Hepatocyte (in vitro differentiated cells): ENCODE measurements at regions not wholly inside any gene's neighbourhood (a gene's known extent, or its start where the extent isn't known, plus 50 kb on each side); places are given as distances from the start of the nearest gene placed in this dataset.

Experiments used
- DNase-seq: peaks from one replicate; pipeline ENCODE4 v3.0.0-alpha.2; 2016; ENCODE audit warnings: low spot score
- H2AFZ ChIP-seq: fragments of 200-600 bp; sonication (generic); 2 replicates; pipeline ENCODE4 v1.6.0; 2016; ENCODE audit warnings: antibody characterized with exemption, mild to moderate bottlenecking
- H3K27ac ChIP-seq: fragments of 200-600 bp; sonication (generic); 2 replicates; pipeline ENCODE4 v1.5.1; 2016; ENCODE audit warnings: mild to moderate bottlenecking
- H3K27me3 ChIP-seq: fragments of 200-600 bp; sonication (generic); 2 replicates; pipeline ENCODE4 v1.6.1; 2016
- H3K36me3 ChIP-seq: fragments of 200-600 bp; sonication (generic); replicated peaks from 2 replicates; pipeline ENCODE4 v1.5.1; 2016; ENCODE audit warnings: low read depth; ENCODE audit not compliant: insufficient read depth
- H3K4me1 ChIP-seq: fragments of 200-600 bp; sonication (generic); 2 replicates; pipeline ENCODE4 v1.5.1; 2016; ENCODE audit warnings: mild to moderate bottlenecking, moderate library complexity; ENCODE audit not compliant: insufficient read depth
- H3K4me2 ChIP-seq: fragments of 200-600 bp; sonication (generic); 2 replicates; pipeline ENCODE4 v1.6.0; 2016
- H3K4me3 ChIP-seq: fragments of 200-600 bp; sonication (generic); 2 replicates; pipeline ENCODE4 v1.5.1; 2016; ENCODE audit warnings: mild to moderate bottlenecking
- H3K79me2 ChIP-seq: fragments of 200-600 bp; sonication (generic); 2 replicates; pipeline ENCODE4 v1.6.0; 2017; ENCODE audit warnings: mild to moderate bottlenecking
- H3K9me2 ChIP-seq: fragments of 200-600 bp; sonication (generic); replicated peaks from 2 replicates; pipeline ENCODE4 v1.6.0; 2017; ENCODE audit warnings: mild to moderate bottlenecking; ENCODE audit not compliant: insufficient read depth
- H3K9me3 ChIP-seq: fragments of 200-600 bp; sonication (generic); 2 replicates; pipeline ENCODE4 v1.5.1; 2016; ENCODE audit warnings: low read depth, mild to moderate bottlenecking
- H4K20me1 ChIP-seq: fragments of 200-600 bp; sonication (generic); 2 replicates; pipeline ENCODE4 v1.6.0; 2016; ENCODE audit warnings: mild to moderate bottlenecking; ENCODE audit not compliant: insufficient read depth, poor library complexity, severe bottlenecking
- EZH2 ChIP-seq: fragments of 200-600 bp; sonication (generic); IDR thresholded peaks from 2 replicates; pipeline ENCODE4 v1.6.1; 2016; ENCODE audit warnings: antibody characterized with exemption, mild to moderate bottlenecking, borderline replicate concordance
- EZH2phosphoT487 ChIP-seq: fragments of 200-600 bp; sonication (generic); IDR thresholded peaks from one replicate; pipeline ENCODE4 v1.6.1; 2018; ENCODE audit warnings: antibody characterized with exemption, mild to moderate bottlenecking, low read depth, moderate library complexity; ENCODE audit not compliant: unreplicated experiment, severe bottlenecking
- WGBS: methylation state at CpG from one replicate; pipeline ENCODE4 v1.1.6; 2016; ENCODE audit warnings: low lambda C conversion rate; ENCODE audit errors: missing lambda C conversion rate; 5-methylcytosine and 5-hydroxymethylcytosine counted together
- TF ChIP-seq, protein P1 (sequence below): fragments of 200-600 bp; sonication (generic); IDR thresholded peaks from 2 replicates; pipeline ENCODE4 v1.5.1; 2016; ENCODE audit warnings: antibody characterized with exemption, mild to moderate bottlenecking; ENCODE audit not compliant: poor library complexity

GRCh38 chr10:53619671-53620070 is 847.1 kb upstream of the MBL2 start:
- Histone ChIP-seq H3K9me2 (no peaks in the 10 kb centered on the region), H3K79me2 (no peaks in the 10 kb centered on the region), H3K4me1 (no peaks in the 10 kb centered on the region), H3K4me3 (no peak overlapping the region), H3K27ac (no peak overlapping the region), H3K9me3 (no peaks in the 10 kb centered on the region), H4K20me1 (no peaks in the 10 kb centered on the region), H2AFZ (no peak overlapping the region), H3K4me2 (no peak overlapping the region), H3K36me3 (no peaks in the 10 kb centered on the region), H3K27me3 (no peaks in the 10 kb centered on the region)
- TF ChIP-seq EZH2phosphoT487 (no peak), EZH2 (no peak)
- TF ChIP-seq, protein P1, sequence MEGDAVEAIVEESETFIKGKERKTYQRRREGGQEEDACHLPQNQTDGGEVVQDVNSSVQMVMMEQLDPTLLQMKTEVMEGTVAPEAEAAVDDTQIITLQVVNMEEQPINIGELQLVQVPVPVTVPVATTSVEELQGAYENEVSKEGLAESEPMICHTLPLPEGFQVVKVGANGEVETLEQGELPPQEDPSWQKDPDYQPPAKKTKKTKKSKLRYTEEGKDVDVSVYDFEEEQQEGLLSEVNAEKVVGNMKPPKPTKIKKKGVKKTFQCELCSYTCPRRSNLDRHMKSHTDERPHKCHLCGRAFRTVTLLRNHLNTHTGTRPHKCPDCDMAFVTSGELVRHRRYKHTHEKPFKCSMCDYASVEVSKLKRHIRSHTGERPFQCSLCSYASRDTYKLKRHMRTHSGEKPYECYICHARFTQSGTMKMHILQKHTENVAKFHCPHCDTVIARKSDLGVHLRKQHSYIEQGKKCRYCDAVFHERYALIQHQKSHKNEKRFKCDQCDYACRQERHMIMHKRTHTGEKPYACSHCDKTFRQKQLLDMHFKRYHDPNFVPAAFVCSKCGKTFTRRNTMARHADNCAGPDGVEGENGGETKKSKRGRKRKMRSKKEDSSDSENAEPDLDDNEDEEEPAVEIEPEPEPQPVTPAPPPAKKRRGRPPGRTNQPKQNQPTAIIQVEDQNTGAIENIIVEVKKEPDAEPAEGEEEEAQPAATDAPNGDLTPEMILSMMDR = no peak
- peak; percentile 4 for DNase-seq
- WGBS = 77% methylated on average over 2 of the region's 2 CpGs

DNA sequence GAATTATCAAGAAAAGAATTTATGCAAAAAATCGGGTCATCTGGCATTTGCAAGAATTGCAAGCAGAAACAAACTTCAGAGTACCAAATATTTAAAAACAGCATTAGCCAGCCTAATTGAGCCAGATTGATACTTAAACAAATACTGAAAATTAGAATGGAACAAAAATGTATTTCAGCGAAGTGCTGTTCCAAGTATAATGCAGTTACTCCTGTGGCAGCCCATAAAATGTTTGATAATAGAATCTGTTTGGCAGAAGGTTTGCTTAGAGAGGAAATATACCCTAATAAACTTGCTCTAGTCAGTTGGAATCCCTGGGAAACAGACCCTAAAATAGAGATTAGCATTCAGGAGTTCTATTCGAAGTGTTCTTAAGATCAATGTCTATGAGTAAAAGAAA is 835.1 kb upstream of the MBL2 start:
- no peaks in the 10 kb centered on the region for H3K9me3 ChIP-seq
- no peaks in the 10 kb centered on the region for H3K4me1 ChIP-seq
- TF ChIP-seq EZH2 = no peak
- TF ChIP-seq, protein P1 = no peak
- TF ChIP-seq EZH2phosphoT487 = no peak
- no peaks in the 10 kb centered on the region for H3K36me3 ChIP-seq
- no peaks in the 10 kb centered on the region for H3K79me2 ChIP-seq
- 44% methylated on average over 3 of the region's 3 CpGs for WGBS
- no peak overlapping the region for H2AFZ ChIP-seq
- no peaks in the 10 kb centered on the region for H4K20me1 ChIP-seq
- H3K9me2 ChIP-seq = no peaks in the 10 kb centered on the region
- no peak for DNase-seq
- no peak overlapping the region for H3K27ac ChIP-seq
- H3K4me3 ChIP-seq = no peak overlapping the region
- H3K27me3 ChIP-seq = no peaks in the 10 kb centered on the region
- peak overlapping the region; percentile 27 for H3K4me2 ChIP-seq

DNA sequence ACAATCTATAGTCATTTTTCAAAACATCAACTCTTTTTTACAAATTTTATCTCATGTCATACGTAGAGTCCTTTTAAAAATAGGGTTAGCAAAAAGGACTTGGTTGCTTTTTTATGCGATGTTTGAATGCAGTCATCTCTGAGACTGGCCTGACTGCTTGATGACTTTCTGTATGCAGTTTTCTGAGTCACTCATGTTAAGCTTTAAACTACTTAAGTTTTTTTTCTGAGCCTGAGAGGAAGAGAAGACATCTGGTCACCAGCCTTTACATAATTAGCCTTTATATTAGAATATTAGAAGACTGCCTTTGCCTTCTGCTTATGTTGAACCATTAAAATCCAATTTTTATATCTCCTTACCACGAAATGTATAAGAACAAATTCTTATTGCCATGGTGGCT is 834.4 kb upstream of the MBL2 start:
- H3K4me2 ChIP-seq = peak overlapping the region; percentile 27
- H3K9me3 ChIP-seq = no peaks in the 10 kb centered on the region
- DNase-seq = peak; percentile 7
- no peaks in the 10 kb centered on the region for H3K9me2 ChIP-seq
- H2AFZ ChIP-seq = no peak overlapping the region
- WGBS = 51% methylated on average over 3 of the region's 3 CpGs
- no peaks in the 10 kb centered on the region for H3K79me2 ChIP-seq
- TF ChIP-seq EZH2 = no peak
- TF ChIP-seq, protein P1 = no peak
- TF ChIP-seq EZH2phosphoT487 = no peak
- H3K27ac ChIP-seq = no peak overlapping the region
- no peak overlapping the region for H3K4me3 ChIP-seq
- H3K27me3 ChIP-seq = no peaks in the 10 kb centered on the region
- no peaks in the 10 kb centered on the region for H3K4me1 ChIP-seq
- H3K36me3 ChIP-seq = no peaks in the 10 kb centered on the region
- H4K20me1 ChIP-seq = no peaks in the 10 kb centered on the region
